HL-60 (cell line): ENCODE measurements at regions not wholly inside any gene's neighbourhood (a gene's known extent, or its start where the extent isn't known, plus 50 kb on each side); places are given as distances from the start of the nearest gene placed in this dataset.

Experiments used
- CTCF ChIP-seq: IDR thresholded peaks from one replicate; pipeline ENCODE4 v1.5.1; 2011; ENCODE audit warnings: low read length, control low read depth, inconsistent platforms; ENCODE audit not compliant: insufficient read depth
- GABPA ChIP-seq: IDR thresholded peaks from 2 replicates; pipeline ENCODE4 v1.6.1; 2012; ENCODE audit warnings: low read depth
- POLR2AphosphoS5 ChIP-seq: IDR thresholded peaks from 2 replicates; pipeline ENCODE4 v1.6.1; 2012; ENCODE audit warnings: low read depth

GRCh38 chr3:31432897-31433678 is 99.6 kb upstream of the STT3B start:
- TF ChIP-seq GABPA (no peak), CTCF (no peak), POLR2AphosphoS5 (no peak)
